GM19395 (cell line): ENCODE measurements at regions not wholly inside any gene's neighbourhood (a gene's known extent, or its start where the extent isn't known, plus 50 kb on each side); places are given as distances from the start of the nearest gene placed in this dataset.

Source experiments
- ATAC-seq: cut with Tn5 transposase; IDR thresholded peaks from one replicate; pipeline ENCODE4 v1.9.1; 2021; ENCODE audit warnings: mild to moderate bottlenecking, moderate library complexity; ENCODE audit not compliant: unreplicated experiment

DNA sequence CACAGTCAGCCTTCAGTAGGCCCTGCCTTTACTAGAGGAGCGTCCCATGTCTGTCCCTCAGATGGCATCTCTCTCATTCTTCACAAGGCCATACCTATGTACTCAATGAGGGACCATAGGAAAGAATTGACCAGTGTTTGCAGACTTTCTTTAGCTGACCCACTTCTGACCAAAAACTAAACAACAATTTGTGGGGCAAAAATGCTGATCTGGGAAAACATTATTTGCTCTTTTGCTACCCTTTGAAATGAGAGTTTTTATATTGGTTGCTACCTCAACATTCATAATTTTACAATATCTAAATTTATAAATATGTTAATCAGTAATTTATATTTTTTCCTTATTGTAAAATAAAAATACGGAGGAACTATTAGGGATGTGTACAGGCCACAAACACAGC is 539.4 kb upstream of the GJE1 start:
- no peak for ATAC-seq

DNA sequence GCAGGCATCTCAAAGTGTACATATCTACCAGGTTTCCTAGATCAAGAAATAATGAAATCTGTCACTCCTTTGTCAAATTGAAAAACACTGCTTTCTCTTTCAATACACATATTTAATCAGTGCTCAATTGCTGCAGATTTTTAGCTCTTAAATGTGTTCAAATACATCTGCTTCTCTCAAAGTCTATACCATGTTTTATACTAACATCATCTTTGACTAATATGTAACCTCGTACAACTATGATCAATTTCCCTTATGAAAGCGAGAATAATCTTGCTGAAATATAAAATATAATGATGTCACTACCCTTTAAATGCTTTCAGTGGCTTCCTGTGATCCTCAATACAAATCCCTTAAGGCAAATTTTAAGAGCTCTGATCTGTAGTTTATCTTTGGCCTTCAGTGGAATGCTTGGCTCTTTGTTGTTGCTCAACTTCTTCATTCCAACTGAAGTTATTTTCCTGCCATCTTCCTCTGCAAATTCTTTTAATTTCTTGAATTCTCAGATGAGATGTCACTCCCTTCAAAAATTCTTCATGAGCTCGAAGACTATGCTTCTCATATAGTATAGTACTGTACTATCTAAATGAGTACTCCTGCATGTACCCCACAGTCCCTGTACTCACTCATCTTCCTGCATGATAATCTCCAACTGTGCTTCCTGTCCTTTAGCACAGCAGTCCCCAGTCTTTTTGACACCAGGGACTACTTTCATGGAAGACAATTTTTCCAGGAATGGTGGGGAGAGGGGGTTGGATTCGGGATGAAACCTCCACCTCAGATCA is 545.1 kb upstream of the GJE1 start:
- ATAC-seq, result no peak

GRCh38 chr6:141580988-141581552 is 551.7 kb upstream of the GJE1 start:
- no peak for ATAC-seq

- ATAC-seq, result no peak
Measured at GRCh38 chr6:141580131-141580530, 552.6 kb upstream of the GJE1 start.

DNA sequence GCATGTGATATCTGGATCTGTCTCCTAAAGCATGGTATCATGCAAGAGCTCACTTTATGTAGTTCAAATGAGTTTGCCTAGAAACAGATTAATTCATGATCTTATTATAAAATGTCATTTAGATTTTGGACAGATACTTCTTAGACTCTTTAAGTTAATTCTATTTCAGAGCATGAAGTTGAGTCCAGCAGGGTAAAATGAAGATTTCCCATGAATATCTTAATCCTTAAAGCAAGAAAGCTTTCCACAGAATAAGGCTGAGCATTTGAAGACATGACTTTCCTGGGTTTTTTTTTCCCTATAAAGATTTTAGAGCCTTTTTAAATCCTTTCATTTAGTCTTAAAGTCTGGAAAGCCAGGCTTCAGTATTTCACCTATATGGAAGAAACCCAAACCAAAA is 556.0 kb upstream of the GJE1 start:
- no peak for ATAC-seq

DNA sequence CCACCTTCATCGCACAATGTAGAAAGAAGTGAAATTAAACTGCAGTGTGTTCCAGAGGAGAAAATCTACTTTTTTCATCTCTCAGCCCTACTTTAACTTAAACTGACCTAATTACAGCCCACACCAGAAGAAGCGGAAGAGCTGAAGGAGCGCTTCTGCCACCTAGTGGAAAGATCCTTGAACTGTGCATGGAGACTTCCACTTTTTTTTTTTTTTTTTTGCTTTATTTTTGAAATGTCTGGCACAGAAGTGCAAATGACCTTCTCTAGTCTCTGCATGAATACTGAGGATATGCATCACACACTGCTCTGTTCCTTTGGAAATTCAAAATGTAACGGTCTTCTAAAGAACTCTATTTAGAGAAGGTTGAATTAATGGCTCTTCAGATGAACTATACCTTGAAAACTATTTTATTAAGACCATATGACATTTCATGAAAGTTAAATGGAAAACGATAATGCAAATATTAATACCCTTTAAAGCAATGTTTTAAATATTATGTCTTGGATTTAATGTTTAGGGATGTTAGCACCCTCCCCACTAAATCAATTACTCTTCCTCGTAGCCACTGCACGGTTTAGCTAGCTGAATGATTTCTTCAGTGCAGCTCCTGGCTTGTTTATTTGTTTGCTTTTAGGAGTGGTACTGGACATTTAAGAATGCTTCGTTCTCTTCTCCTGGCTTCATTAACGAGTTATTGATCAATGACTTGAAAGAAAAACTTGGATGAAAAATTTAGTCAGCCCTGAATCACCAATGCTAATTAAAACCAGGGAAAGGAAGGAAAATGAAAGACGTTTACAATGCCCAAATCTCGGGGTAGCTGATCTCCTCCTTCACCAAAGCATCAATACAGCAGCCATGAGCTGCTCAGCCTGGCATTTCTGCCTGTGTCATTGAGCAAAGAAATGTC is 569.6 kb upstream of the GJE1 start:
- ATAC-seq, result peak; percentile 95

DNA sequence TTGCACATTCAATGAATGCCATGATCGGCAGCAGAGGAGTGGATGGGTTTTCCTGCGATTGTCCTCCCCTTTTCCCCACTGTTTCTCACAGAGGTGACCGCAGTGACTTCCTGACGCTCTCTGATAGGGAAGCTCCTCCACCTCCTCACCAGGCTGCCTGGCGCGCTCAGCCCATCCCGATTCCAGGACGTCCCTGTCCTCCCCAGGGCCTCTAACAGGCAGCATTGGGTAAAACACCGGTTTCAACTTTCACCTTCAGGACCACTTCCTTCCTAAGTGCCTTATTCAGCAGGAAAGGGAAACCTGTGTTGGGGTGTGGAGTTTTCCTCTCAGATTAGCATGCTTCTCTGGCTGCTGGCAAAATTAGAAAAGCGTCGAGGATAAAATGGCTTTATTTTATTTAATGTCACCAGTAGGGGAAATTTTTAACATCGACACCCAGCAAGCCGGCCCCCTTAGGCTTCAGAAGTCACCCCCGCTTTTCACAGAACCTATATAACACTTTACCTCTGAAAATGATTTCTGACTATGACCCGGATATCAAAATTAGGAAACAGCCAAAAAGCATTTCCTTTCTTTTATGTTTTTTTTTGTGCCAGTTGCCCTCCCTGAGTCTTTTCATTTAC is 570.4 kb upstream of the GJE1 start:
- ATAC-seq, result peak; percentile 37

DNA sequence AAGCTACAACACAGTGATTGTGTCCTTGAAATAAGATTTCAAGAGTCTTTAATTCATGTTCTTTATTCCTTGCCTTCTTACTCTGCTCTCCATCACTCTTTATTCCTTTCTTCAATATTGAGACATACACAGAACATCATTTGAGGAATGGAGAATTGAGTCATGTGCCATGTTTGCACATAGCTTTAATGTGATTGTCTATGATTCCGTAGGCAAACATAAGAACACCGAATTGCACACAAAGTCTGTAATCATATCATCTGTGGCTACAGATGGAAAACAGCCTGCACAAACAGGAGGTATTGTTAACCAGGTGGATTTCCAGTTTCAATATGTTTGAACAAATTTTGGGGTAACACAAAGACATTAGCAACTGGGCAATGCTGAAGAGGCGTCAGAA is 571.6 kb upstream of the GJE1 start:
- no peak for ATAC-seq

- peak; percentile 74 for ATAC-seq
Measured at GRCh38 chr6:141552463-141552862, 580.3 kb upstream of the GJE1 start.

DNA sequence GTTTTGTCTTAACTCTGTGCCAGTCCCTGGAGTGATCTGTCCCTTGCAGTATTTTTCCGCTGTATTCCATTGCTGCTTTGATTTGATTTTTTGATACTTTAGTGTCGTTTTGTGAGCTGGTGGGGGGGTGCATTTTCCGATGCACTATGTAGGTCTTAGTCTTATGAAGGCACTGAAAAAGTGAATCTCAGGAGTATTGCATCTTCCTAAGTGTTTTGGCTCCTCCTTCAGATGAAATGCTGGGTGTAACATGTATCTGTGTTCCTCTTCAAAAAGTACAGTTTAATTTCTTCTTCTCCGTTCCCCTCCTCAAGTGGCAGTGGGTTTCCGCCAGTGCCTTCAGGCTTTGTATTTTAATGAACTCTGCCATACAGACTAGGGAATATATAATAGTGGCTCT is 580.7 kb upstream of the GJE1 start:
- no peak for ATAC-seq

- ATAC-seq, result no peak
Measured at GRCh38 chr6:141551318-141551717, 581.4 kb upstream of the GJE1 start.

DNA sequence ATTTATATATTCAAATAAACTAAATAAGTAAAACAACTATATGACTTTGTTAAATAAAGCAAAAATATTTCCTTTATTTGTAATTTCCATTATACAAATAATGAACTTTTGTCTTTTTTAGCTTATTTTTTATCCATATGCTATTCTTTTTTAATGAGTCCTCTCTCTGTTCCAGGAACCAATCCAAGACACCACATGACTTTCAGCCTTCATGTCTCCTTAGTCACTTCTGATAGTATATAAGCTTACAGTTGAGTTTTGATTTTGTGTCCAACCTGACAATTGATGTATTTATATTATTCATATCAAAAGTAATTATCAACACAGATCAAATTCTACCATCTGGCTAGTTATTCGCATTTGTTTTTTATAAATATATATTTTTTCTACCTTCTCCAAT is 582.3 kb upstream of the GJE1 start:
- no peak for ATAC-seq

- no peak for ATAC-seq
Measured at GRCh38 chr6:141548966-141549365, 583.8 kb upstream of the GJE1 start.

DNA sequence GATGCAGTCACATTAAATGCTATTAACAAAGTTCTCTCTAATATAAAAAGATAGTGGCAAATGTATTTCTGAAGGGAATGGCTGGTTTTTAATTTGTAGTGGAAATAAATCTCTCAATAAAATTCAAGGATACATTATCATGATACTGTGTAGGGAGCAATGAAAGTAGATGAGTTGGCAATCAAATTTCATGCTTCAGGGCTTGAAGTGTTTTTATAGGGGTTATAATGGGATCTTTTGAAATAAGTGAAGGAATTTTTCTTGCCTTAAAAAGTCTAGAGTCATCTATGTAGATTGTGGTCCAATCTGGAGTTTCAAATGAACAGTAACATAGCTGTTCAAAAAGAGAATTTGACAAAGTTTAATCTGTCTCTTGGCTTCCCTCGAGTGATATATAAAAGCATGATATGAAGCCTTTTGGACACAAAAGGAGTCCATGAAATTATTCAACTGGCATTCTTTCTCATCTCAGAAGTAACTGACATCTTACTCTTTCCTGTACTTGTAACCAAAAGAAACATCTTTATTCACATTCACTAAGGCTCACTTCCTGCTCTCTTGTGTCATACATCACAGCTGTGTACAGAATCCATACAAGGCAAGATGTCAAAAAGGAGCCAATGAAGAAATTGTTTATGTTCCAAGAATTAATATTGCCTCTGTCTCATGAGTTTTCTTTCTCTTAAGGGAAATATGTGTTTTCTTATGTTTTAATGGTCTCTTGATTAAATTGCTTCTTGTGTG is 591.0 kb upstream of the GJE1 start:
- ATAC-seq, result no peak

DNA sequence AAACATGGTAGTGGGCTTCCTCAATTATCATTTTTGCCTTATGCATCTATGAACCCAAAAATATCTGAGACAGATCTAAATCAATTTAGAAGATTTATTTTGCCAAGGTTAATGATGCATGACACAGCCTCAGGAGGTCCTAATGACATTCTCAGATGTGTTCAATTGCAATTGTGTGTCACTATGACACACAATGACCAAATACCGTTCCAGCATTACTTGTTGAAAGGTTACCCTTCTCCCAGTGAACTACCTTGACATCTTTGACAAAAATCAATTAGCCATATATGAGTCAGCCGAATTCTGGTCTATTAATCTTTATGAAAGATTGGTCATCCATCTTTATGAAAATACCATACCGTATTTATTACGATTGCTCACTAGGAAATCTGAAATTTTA is 592.5 kb upstream of the GJE1 start:
- ATAC-seq, result no peak

DNA sequence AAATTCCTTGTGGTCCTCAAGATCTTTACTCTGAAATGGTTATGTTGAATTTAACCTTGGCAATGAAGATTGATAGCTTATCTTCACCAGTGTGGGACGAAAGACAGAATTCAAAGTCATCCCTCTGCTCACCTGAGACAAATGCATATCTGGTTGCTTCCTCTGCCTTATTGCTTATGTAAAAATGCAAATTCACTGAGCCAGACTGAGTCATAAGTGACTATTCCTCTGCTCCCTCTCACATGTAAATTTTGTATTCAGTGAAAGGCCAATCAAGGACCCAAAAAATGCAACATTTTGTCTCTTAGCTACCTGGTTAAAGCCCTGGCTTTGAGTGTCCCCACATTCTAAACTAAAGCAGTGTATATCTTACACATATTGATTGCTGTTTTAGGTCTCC is 593.1 kb upstream of the GJE1 start:
- ATAC-seq, result no peak

DNA sequence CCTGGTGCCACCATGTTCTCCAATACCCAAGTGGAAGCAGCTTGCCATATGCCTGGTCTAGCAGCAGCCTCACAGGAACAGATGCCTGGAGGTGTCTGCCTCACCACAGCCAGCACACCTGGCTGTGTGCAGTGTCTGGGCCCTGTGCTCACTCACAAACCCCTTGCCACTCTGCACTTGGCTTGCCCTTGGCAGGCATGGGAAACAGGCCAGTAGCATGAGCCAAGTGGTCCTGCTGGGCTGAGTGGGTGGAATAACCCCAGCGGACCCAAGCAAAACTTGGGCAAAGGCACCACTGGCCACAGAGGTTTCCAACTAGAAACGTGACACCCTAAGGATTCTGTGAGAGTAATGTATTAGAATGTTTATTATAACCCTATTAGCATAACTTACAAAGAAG is 600.5 kb upstream of the GJE1 start:
- no peak for ATAC-seq

DNA sequence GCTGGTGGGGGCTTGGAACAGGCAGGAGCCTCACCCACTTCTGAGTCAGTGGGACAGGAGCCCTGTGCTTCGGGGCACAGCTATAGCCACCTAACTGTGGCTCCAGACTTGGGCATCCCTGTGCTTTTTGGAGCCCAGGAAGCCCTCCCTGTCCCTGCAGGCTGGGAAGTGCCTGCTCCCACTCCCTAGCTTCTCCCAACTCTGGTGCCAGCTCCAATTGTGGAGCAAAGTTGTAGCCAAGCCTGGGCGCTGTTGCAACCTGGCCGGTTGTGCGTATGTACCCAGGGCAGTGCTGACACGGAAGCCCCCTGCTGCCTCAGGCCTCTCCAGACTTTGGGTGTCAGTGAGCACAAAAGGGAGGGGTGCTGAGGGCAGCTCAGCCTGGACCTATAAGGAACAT is 601.7 kb upstream of the GJE1 start:
- no peak for ATAC-seq

DNA sequence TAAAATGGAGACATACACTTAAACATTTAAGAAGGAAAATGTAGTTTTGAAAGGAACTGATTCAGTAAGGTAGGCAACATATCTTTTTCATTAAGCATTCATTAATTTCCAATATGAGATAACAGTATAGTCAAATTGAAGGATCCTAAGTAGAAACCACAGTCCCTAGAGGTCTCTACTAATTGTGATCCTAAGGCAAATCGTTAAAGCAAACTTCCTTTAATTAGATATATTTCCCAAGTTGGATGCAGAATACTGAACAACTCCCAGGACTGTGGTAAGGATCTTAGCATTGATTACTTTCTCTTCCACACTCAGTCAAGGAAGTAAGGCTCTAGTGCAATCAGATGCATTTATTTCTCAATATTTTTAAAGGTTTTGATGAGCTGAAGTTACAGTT is 604.1 kb upstream of the GJE1 start:
- ATAC-seq, result no peak

- no peak for ATAC-seq
Measured at GRCh38 chr6:141526985-141527384, 605.7 kb upstream of the GJE1 start.

- no peak for ATAC-seq
Measured at GRCh38 chr6:141521440-141521839, 611.3 kb upstream of the GJE1 start.
